Endothelial cell of hepatic sinusoid (primary cell): ENCODE measurements at regions not wholly inside any gene's neighbourhood (a gene's known extent, or its start where the extent isn't known, plus 50 kb on each side); places are given as distances from the start of the nearest gene placed in this dataset.
"Not testable (repeated sequence)": the region's sequence is repeated elsewhere in the genome, so short reads cannot be mapped to it uniquely, and the experiment has no call there.

Experiments used
- in situ Hi-C: cut with HindIII; loops from 2 replicates; pipeline ENCODE4 v1.10.0; 2017; ENCODE audit warnings: low sequenced_read_pairs

DNA sequence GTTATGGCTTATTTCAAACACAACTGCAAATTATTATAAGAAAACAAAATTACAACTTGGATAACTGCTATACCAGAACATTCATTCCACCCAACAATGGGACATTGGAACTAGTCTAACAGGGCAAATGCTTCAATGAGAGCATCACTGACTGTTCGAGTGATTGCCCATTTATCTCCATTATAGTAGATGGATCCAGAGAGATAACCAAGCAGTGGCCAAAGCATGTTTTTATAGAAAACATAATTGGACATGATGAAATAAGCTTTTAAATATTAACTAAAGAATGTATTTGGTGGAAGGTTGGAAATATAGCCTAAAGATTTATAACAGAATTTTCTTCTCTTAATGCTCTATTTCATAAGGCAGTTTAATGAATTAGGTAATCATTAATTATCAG lies 634.8 kb downstream of the NUP35 start:
- in situ Hi-C loops: no loop called here

DNA sequence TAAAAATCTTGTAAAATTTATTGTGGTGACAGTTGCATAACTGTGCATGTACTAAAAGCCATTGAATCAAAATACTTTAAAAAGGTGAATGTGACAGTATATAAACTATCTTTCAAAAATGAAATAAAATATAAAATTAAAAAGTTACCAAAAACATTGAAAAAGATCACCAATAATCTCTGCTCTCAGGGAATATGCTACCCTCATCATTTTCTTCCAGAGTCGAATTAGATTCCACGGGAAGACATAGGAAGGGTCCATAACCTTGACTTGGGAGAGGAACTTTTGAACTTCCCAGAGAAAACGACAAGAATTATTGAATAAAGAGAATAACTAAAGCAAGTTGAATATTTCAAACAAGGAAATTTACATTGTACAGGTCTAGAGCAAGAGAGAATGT lies 649.5 kb downstream of the NUP35 start:
- in situ Hi-C loops: no loop called here

DNA sequence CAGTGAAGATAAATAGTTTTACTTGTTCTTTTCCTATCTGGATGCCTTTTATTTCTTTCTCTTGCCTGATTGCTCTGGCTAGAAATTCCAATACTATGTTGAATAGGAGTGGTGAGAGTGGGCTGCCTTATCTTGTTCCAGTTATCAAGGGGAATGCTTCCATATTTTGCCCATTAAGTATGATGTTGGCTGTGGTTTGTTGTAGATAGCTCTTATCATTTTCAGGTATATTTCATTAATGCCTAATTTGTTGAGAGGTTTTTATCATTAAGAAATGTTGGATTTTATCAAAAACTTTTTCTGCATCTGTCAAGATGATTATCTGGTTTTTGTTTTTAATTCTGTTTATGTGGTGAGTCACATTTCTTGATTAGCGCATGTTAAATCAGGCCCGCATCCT lies 655.8 kb downstream of the NUP35 start:
- in situ Hi-C loops: no loop called here

DNA sequence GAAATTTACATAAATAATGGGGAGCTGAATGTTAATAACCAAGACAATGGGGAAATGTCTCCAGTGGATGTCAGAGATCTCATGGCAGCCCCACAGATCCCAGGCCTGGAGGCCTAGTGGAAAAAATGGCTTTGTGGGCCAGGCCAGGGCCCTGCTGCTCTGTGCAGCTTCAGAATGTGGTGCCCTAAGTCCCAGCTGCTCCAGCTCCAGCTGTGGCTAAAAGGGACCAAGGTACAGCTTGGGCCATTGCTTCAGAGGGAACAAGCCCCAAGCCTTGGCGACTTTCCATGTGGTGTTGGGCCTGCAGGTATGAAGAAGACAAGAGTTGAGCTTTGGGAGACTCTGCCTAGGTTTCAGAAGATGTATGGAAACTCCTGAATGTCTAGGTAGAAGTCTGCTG lies 658.2 kb downstream of the NUP35 start:
- in situ Hi-C loops: no loop called here

DNA sequence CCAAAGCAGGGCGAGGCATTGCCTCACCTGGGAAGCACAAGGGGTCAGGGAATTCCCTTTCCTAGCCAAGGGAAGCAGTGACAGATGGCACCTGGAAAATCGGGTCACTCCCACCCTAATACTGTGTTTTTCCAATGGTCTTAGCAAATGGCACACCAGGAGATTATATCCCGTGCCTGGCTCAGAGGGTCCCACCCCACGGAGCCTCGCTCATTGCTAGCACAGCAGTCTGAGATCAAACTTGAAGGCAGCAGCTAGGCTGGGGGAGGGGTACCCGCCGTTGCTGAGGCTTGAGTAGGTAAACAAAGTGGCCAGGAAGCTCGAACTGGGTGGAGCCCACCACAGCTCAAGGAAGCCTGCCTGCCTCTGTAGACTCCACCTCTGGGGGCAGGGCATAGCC lies 664.6 kb downstream of the NUP35 start:
- in situ Hi-C loops: not testable (repeated sequence)

DNA sequence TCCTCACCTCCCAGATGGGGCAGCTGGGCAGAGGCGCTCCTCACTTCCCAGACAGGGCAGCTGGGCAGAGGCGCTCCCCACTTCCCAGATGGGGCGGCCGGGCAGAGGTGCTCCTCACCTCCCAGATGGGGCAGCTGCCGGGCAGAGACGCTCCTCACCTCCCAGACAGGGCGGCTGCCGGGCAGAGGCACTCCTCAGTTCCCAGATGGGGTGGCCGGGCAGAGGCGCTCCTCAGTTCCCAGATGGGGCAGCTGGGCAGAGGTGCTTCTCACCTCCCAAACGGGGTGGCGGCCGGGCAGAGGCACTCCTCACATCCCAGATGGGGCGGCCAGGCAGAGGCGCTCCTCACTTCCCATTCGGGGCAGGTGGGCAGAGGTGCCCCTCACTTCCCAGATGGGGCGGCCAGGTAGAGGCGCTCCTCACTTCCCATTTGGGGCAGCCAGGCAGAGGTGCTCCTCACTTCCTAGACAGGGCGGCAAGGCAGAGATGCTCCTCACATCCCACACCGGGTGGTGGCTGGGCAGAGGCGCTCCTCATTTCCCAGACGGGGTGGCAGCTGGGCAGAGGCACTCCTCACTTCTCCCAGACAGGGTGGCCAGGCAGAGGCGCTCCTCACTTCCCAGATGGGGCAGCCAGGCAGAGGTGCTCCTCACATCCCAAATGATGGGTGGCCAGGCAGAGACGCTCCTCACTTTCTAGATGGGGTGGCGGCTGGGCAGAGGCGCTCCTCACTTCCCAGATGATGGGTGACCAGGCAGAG lies 668.1 kb downstream of the NUP35 start:
- in situ Hi-C loops: not testable (repeated sequence)

DNA sequence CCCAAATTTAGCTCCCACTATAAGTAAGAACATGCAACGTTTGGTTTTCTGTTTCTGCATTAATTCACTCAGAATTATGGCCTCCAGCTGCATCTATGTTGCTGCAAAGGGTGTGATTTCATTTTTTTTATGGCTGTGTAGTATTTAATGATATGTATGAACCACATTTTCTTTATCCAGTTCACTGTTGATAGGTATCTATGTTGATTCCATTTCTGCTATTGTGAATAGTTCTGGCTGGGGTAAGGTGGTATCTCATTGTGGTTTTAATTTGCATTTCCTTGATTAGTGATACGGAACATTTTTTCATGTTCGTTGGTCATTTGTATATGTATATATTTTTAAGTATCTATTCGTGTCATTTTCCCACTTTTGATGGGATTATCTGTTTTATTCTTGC lies 674.3 kb downstream of the NUP35 start:
- in situ Hi-C loops: no loop called here

DNA sequence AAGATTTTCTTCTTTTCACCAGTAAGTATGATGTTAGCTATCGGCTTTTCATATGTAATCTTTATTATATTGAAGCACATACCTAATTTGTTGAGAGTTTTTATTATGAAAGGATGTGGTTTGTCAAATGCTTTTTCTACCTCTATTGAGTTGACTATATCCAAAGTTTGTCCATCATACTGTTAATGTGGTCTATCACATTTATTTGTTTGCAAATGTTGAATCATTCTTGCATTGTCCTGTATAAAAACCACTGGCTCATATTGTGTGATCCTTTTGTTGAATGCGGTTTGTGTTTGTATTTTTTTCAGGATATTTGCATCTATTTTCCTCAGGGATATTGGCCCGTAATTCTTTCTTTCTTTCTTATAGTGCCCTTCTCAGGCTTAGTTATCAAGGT lies 675.5 kb downstream of the NUP35 start:
- in situ Hi-C loops: no loop called here

DNA sequence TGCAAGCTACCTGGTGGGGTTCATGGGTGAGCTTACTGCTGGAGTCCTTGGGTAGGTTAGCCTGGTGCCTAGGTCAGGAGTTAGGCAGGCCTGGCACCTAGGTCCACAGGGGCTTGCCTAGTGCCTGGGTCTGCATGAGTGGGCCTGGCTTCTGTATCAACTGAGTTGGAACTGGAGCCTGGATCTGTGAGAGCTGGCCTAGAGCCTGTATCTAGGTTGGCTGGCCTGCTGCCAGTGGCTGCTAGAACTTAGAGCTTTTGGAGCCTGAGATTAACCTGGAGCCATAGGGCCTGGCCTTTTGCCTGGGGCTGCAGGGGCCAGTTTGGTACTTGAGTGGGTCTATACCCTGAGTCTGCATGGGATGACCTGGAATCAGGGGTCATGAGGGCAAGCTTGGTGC lies 679.4 kb downstream of the NUP35 start:
- in situ Hi-C loops: no loop called here

DNA sequence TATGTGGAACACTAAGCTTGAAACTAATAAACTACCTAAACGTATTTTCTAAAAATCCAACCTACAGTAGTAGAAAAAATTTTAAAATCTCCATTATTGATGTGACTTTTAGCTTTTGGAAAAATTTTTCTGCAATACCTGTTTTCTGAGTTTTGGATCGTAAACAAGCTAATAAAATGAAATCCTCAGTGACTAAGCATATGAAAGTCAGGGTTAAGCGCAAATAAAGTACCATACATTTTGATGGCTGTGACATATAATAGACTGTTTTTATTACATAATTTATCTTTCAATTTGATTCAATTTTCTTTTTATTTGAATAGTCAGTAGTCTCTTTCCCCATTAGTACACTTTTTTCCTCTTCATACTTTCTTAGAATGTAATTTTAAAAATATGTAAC lies 683.6 kb downstream of the NUP35 start:
- in situ Hi-C loops: no loop called here

DNA sequence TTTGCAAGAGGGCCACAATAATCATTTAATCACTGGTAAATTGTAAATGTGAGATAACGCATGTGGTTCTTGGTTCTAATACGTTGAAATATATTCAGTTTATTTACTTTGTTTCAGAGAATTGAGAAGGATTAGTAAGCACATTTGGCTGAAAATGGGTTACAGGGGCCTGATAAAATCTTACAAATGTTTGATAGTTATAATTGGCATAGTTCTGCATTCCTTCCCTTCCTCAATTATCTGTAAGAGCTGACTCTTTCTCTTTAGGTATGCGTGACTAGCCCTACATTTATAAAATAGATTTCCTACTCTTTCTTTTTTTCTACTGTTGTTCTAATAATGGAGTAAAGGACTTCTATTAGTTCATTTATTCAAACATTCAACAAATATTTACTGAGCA lies 685.2 kb downstream of the NUP35 start:
- in situ Hi-C loops: no loop called here

DNA sequence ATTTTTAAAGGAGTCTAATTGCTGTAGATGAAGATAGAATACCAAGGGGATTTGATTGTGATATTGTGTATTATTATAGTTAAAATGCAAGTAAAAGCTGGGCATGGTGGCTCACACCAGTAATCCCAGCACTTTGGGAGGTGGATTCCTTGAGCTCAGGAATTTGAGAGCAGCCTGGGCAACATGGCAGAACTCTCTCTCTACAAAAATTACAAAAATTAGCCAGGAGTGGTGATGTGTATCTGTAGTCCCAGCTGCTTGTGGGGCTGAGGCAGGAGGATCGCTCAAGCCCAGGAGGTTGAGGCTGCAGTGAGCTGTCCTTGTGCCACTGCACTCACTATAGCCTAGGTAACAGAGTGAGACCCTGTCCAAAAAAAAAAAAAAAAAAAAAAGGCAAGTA lies 687.0 kb downstream of the NUP35 start:
- in situ Hi-C loops: no loop called here

DNA sequence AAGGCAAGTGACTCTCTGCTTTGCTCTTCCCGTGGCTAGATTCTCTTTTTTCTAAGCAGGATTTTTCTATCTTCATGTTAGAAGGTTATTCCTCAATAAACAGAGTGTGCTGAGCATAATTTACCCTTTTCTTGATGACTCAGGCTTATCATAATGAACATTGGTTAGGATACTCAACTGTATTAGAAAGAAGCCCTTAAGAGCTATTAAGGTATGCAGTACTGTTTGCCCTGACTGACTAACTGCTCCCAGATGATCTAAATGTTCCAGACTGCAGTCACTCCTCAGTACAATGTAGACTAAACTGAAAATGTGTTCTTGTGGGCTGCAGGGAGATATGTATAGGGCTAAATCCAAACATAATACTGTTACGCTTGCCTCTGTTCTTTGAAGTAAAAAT lies 687.8 kb downstream of the NUP35 start:
- in situ Hi-C loops: no loop called here

DNA sequence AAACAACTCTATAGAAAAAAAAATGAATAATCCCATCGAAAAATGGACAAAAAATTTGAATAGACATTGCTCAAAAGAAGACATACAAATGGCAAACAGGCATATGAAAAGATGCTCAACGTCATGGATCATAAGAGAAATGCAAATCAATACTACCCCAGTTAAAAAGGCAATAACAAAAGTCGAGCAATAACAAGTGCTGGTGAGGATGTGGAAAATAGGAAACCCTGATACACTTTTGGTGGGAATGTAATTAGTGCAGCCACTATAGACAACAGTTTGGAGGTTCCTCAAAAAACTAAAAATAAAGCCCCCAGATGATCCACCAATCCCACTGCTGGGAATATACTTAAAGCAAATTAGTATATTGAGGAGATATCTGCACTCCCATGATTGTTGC lies 701.5 kb downstream of the NUP35 start:
- in situ Hi-C loops: no loop called here

DNA sequence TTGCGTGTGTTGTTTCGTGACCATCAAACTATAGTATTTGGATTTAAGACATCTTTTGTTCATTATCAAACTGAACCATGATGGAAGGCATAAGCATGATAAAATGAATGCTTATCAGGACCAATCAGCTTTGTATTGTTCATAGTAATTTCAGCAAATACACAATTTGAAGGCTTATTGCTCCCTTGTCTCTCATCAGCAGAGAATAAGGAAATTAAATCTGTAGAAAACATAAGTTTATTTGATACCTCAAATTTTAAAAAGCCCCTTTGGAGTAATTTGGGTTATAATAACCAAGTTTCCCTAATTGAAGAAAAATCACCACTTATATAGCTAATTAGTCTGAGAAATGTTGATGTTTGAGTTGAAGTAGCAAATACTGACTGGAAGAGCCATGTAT lies 705.7 kb downstream of the NUP35 start:
- in situ Hi-C loops: no loop called here

DNA sequence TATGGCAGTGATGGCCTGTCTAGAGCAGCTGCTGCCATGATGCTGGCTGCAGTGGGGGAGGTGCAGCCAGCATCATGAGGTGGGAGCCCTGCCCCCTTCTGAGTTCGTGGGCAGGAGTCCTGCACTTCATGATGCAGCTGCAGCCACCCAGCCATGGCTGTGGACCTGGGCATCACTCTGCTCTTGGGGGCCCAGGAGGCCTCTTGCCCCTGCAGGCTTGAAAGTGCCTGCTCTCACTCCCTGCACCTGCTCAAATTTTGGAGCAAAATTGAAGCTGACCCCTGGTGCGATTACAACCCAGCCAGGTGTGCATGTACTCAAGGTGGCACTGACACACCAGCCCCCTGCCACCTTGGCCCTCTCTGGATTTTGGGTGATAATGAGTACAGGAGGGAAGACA lies 712.9 kb downstream of the NUP35 start:
- in situ Hi-C loops: no loop called here

DNA sequence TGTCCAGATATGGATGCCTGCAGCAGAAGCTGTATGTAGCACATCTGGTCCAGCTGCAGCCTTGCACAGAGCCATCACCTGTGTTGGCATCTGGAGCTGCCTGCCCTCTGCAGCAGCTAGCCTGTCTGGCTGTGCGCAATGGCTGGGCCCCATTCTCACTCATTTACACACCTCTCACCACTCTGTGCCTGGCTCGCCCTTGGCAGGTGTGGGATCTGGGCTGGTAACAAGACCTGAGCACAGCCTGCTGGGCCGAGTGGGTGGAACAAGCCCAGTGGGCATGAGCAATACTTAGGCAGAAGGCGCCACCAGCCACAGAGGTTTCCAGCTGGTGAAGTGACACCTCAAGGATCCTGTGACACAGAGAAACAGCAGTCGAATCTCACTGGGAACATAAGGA lies 714.1 kb downstream of the NUP35 start:
- in situ Hi-C loops: no loop called here

DNA sequence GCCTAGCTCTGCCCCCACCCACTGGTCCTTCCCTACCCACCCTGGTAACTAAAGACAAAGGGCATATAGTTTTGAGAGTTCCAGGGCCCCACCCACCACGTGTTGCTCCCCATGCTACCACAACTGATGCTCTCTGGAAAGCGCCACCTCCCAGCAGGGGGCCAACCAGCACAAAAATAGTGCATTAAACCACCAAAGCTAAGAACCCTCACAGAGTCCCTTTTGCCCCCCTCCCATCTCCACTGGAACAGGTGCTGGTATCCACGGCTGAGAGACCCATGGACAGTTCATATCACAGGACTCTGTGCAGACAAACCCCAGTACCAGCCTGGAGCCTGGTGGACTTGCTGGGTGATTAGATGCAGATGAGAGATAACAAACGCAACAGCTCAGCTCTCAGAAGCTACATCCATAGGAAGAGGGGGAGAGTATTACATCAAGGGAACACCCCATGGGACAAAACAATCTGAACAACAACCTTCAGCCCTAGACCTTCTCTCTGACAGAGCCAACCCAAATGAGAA lies 715.9 kb downstream of the NUP35 start:
- in situ Hi-C loops: no loop called here

DNA sequence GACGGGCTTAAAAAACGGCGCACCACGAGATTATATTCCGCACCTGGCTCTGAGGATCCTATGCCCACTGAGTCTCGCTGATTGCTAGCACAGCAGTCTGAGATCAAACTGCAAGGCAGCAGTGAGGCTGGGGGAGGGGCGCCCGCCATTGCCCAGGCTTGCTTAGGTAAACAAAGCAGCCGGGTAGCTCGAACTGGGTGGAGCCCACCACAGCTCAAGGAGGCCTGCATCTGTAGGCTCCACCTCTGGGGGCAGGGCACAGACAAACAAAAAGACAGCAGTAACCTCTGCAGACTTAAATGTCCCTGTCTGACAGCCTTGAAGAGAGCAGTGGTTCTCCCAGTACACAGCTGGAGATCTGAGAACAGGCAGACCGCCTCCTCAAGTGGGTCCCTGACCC lies 725.6 kb downstream of the NUP35 start:
- in situ Hi-C loops: not testable (repeated sequence)

DNA sequence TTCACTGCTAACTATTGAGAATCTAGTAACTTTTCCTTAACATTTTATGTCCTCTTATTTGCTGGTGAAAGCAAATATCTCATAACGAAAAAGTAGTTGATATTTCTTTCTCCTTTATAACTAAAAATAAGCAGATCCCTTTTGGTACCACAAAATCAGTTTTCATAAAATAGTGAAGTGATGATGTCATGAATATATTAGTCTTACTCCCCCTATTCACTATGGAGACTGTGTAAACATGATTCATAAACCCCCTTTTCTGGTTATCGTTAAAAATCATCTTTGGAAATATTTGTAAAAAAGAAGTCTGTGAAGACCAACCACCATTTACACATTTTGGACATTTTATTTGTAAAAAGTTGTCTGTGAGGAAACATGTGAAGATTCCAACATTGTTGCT lies 734.9 kb downstream of the NUP35 start:
- in situ Hi-C loops: no loop called here

DNA sequence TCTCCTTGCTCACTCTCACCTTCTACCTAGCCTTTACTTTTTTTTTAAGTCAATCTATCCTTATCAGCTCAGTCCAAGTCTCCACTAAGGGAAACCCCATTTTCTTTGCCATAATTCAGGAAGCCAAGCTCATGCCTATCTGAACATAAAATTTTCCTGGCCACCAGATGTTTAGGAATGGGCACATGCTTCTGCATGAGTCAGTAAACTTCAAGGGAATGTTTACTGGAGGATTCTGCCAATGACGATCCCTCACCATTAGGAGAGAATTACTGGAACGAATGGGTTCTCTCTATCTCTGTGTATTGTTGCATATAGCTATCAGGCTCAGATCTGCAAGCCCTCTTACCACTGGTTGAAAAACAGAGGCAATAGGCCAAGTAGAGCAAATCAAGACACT lies 731.7 kb upstream of the ZNF804A start:
- in situ Hi-C loops: no loop called here

DNA sequence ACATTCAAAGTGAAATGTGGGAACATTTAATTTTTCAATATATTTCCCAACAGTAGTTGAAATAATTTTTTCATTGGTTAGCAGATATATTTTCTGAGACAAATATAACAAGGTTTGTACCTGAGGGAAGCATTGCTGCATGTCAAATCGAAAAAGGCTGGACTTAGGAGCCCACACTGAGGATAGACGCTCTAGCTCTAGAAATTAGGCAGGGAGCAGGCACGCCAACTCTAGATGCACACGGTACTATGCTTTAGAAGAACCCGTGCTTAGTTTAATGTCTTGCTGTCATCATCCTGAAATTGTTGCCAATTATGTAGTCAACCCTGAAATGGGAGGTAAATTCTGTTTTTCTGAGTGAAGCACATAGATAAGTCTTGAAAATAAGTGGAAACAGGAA lies 731.1 kb upstream of the ZNF804A start:
- in situ Hi-C loops: no loop called here

DNA sequence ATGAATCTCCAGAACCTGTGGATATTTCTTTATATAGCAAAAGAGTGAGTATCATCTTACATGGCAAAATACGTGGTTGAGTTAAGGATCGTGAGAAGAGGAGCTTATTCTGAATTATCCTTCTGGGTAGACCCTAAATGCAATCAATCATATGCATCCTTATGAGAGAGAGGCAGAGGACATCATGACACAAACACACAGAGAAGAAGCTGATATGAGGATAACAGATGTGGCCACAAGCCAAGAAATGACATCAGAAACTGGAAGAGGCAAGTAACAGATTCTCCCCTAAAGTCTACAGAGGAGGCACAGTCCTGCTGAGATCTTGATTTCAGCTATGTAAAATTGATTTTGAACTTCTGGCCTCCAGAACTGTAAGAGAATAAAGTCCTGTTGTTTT lies 730.2 kb upstream of the ZNF804A start:
- in situ Hi-C loops: no loop called here
